Embryonic facial prominence (tissue), 1 donor: ENCODE measurements at regions not wholly inside any gene's neighbourhood (a gene's known extent, or its start where the extent isn't known, plus 50 kb on each side); places are given as distances from the start of the nearest gene placed in this dataset.

Experiments
- DNase-seq: peaks from one replicate; pipeline ENCODE4 v3.0.0-alpha.2; 2016; ENCODE audit errors: extremely low spot score

- no peak for DNase-seq
Observed at GRCh38 chr9:13597004-13597403, 317.5 kb upstream of the MPDZ start.

GRCh38 chr9:13596383-13596970, 317.0 kb upstream of the MPDZ start:
- DNase-seq = no peak

GRCh38 chr9:13590996-13591395, 311.5 kb upstream of the MPDZ start:
- no peak for DNase-seq

GRCh38 chr9:13589034-13589737, 309.7 kb upstream of the MPDZ start:
- no peak for DNase-seq

- no peak for DNase-seq
Observed at GRCh38 chr9:13588151-13589033, 308.9 kb upstream of the MPDZ start.

- no peak for DNase-seq
Observed at GRCh38 chr9:13587571-13587970, 308.1 kb upstream of the MPDZ start.

- DNase-seq = no peak
Observed at GRCh38 chr9:13586587-13587374, 307.3 kb upstream of the MPDZ start.

GRCh38 chr9:13580760-13581159, 301.3 kb upstream of the MPDZ start:
- DNase-seq = no peak

- no peak for DNase-seq
Observed at GRCh38 chr9:13580131-13580530, 300.6 kb upstream of the MPDZ start.

GRCh38 chr9:13576101-13576500, 296.6 kb upstream of the MPDZ start:
- DNase-seq = no peak

GRCh38 chr9:13575558-13575957, 296.1 kb upstream of the MPDZ start:
- no peak for DNase-seq

GRCh38 chr9:13570068-13570974, 290.8 kb upstream of the MPDZ start:
- DNase-seq = no peak

GRCh38 chr9:13569602-13570067, 290.1 kb upstream of the MPDZ start:
- no peak for DNase-seq

GRCh38 chr9:13568841-13569601, 289.5 kb upstream of the MPDZ start:
- DNase-seq = no peak

- no peak for DNase-seq
Observed at GRCh38 chr9:13568405-13568804, 288.9 kb upstream of the MPDZ start.

GRCh38 chr9:13567833-13568232, 288.3 kb upstream of the MPDZ start:
- DNase-seq = no peak

- no peak for DNase-seq
Observed at GRCh38 chr9:13557746-13558145, 278.3 kb upstream of the MPDZ start.

GRCh38 chr9:13556656-13557055, 277.2 kb upstream of the MPDZ start:
- no peak for DNase-seq

- no peak for DNase-seq
Observed at GRCh38 chr9:13555989-13556500, 276.6 kb upstream of the MPDZ start.

GRCh38 chr9:13555516-13555915, 276.0 kb upstream of the MPDZ start:
- DNase-seq = no peak
